Thoracic aorta (tissue), 2 donors: ENCODE measurements at regions not wholly inside any gene's neighbourhood (a gene's known extent, or its start where the extent isn't known, plus 50 kb on each side); places are given as distances from the start of the nearest gene placed in this dataset.
"Not testable (repeated sequence)": the region's sequence is repeated elsewhere in the genome, so short reads cannot be mapped to it uniquely, and the experiment has no call there.

Experiments used
- ATAC-seq: fragments of 150-250 bp; one replicate; pipeline ENCODE4 v1.8.0; 2017; ENCODE audit warnings: low read depth; ENCODE audit not compliant: insufficient number of reproducible peaks, low FRiP score
- DNase-seq: peaks from one replicate; pipeline ENCODE4 v3.0.0-alpha.2; 2020; ENCODE audit warnings: low spot score
- H3K27ac ChIP-seq, 2 donors: fragments of 200-600 bp; sonication (generic); 1 replicate in 1 of 2; 2 replicates in 1 of 2; pipeline ENCODE4 v1.5.1; 2016; ENCODE audit warnings: mild to moderate bottlenecking in 2 of 2, moderate library complexity in 2 of 2
- H3K27me3 ChIP-seq: fragments of 200-600 bp; sonication (generic); replicated peaks from 2 replicates; pipeline ENCODE4 v1.6.0; 2016; ENCODE audit warnings: mild to moderate bottlenecking; ENCODE audit not compliant: insufficient read depth
- H3K36me3 ChIP-seq: fragments of 200-600 bp; sonication (generic); one replicate; pipeline ENCODE4 v1.5.1; 2016
- H3K4me1 ChIP-seq, 2 donors: fragments of 200-600 bp; sonication (generic); 1 replicate in 1 of 2; 2 replicates in 1 of 2; pipeline versions ENCODE4 v1.5.1 to v1.6.0; 2016; ENCODE audit warnings: low read depth in 2 of 2, mild to moderate bottlenecking in 1 of 2; ENCODE audit not compliant: control insufficient read depth in 1 of 2
- H3K4me3 ChIP-seq: fragments of 200-600 bp; sonication (generic); 2 replicates; pipeline ENCODE4 v1.5.1; 2016; ENCODE audit warnings: mild to moderate bottlenecking
- H3K9me3 ChIP-seq: fragments of 200-600 bp; sonication (generic); 2 replicates; pipeline ENCODE4 v1.5.1; 2016
- CTCF ChIP-seq: fragments of 200-600 bp; sonication (generic); IDR thresholded peaks from one replicate; pipeline ENCODE4 v1.5.1; 2019; ENCODE audit warnings: antibody characterized with exemption

- no peak for TF ChIP-seq CTCF
- ATAC-seq, result no peak
These were observed 97.9 kb upstream of the NANOGP8 start for GRCh38 chr15:35182841-35183479.

GRCh38 chr15:35181538-35181937, 96.4 kb upstream of the NANOGP8 start:
- no peak for DNase-seq
- no peaks in the 10 kb centered on the region for H3K4me1 ChIP-seq
- TF ChIP-seq CTCF, result no peak
- H3K27ac ChIP-seq, result no peak overlapping the region
- no peak overlapping the region for H3K4me3 ChIP-seq
- no peak for ATAC-seq
- no peaks in the 10 kb centered on the region for H3K9me3 ChIP-seq
- no peaks in the 10 kb centered on the region for H3K27me3 ChIP-seq
- H3K36me3 ChIP-seq, result no peaks in the 10 kb centered on the region

More at GRCh38 chr15:35182841-35183479, 97.9 kb upstream of the NANOGP8 start:
- Histone ChIP-seq H3K27me3 (no peaks in the 10 kb centered on the region), H3K36me3 (no peaks in the 10 kb centered on the region), H3K27ac (no peak overlapping the region), H3K4me3 (no peak overlapping the region), H3K9me3 (no peaks in the 10 kb centered on the region), H3K4me1 (no peaks in the 10 kb centered on the region)
- DNase-seq, result no peak

- no peak overlapping the region for H3K27ac ChIP-seq
- ATAC-seq (no peak), DNase-seq (no peak)
- no peaks in the 10 kb centered on the region for H3K4me1 ChIP-seq
- no peak overlapping the region for H3K4me3 ChIP-seq
- H3K27me3 ChIP-seq, result no peaks in the 10 kb centered on the region
- TF ChIP-seq CTCF, result no peak
- H3K36me3 ChIP-seq, result no peaks in the 10 kb centered on the region
- no peaks in the 10 kb centered on the region for H3K9me3 ChIP-seq
These were observed 94.6 kb upstream of the NANOGP8 start for GRCh38 chr15:35179739-35180138.

GRCh38 chr15:35178186-35178585, 93.1 kb upstream of the NANOGP8 start:
- not testable (repeated sequence) for H3K9me3 ChIP-seq, ATAC-seq, H3K27me3 ChIP-seq, H3K27ac ChIP-seq, H3K4me3 ChIP-seq, DNase-seq, H3K36me3 ChIP-seq, H3K4me1 ChIP-seq

- Histone ChIP-seq H3K4me1 (no peaks in the 10 kb centered on the region), H3K27me3 (no peaks in the 10 kb centered on the region), H3K36me3 (no peaks in the 10 kb centered on the region), H3K27ac (no peak overlapping the region), H3K4me3 (no peak overlapping the region), H3K9me3 (no peaks in the 10 kb centered on the region)
- DNase-seq (no peak), ATAC-seq (no peak)
- no peak for TF ChIP-seq CTCF
These were observed 89.9 kb upstream of the NANOGP8 start for GRCh38 chr15:35174948-35175347.
